ENCODE measurements at regions not wholly inside any gene's neighbourhood (a gene's known extent, or its start where the extent isn't known, plus 50 kb on each side); places are given as distances from the start of the nearest gene placed in this dataset.

DNA sequence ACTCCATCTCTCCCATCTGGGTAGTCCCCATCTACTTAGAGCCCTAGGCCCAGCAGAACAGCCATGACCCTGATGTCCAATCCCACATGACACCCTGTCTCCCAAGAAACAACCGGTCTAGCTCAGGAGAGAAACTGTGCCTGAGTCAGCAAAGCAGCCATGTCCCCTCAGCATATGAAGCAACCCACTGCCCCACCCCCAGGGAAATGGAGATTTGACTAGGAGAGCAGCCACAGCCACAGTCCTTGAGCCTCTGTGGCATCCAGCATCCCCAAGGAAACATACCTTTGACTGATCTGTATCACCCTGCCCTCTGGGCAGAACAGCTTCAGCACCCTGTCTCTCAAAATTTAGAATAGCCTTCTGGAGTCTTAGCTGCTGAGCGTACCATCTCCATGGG, 641.9 kb upstream of the FBXO33 start:
- Mint-ChIP-seq H3K4me3 (ENCODE audit: unreplicated experiment) (no peak overlapping the region), H3K4me1 (ENCODE audit: low read depth, unreplicated experiment) (no peaks in the 10 kb centered on the region), H3K27ac (ENCODE audit: unreplicated experiment) (no peak overlapping the region), H3K27me3 (ENCODE audit: unreplicated experiment) (no peaks in the 10 kb centered on the region), H3K36me3 (ENCODE audit: unreplicated experiment) (no peaks in the 10 kb centered on the region), H3K9me3 (ENCODE audit: unreplicated experiment) (peaks cover 3% of the 10 kb centered on the region)
- TF ChIP-seq, protein P1, sequence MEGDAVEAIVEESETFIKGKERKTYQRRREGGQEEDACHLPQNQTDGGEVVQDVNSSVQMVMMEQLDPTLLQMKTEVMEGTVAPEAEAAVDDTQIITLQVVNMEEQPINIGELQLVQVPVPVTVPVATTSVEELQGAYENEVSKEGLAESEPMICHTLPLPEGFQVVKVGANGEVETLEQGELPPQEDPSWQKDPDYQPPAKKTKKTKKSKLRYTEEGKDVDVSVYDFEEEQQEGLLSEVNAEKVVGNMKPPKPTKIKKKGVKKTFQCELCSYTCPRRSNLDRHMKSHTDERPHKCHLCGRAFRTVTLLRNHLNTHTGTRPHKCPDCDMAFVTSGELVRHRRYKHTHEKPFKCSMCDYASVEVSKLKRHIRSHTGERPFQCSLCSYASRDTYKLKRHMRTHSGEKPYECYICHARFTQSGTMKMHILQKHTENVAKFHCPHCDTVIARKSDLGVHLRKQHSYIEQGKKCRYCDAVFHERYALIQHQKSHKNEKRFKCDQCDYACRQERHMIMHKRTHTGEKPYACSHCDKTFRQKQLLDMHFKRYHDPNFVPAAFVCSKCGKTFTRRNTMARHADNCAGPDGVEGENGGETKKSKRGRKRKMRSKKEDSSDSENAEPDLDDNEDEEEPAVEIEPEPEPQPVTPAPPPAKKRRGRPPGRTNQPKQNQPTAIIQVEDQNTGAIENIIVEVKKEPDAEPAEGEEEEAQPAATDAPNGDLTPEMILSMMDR (IDR thresholded peaks at IDR 0.05; ENCODE audit: partially characterized antibody, unreplicated experiment) = no peak
- no peak for DNase-seq

DNA sequence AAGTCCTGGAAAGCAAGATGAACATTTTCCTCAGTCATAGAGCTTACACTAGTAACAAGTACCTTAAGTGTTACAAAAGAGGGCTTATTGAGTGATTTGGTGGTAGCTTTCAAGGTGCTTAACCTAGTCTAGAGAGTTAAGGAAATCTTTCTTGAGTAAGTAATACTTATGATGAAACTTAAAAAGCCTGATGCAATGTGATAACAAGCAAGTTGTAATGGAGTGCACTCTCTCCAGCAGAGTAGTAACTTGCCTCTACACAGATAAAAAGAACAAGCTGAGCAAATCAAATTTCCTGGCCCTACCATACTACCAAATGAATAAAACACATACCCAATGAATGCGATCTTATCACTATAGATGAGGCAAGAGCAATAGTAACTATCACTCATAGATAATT, 639.9 kb upstream of the FBXO33 start:
- Mint-ChIP-seq H3K27ac (ENCODE audit: unreplicated experiment) (no peak overlapping the region), H3K4me3 (ENCODE audit: unreplicated experiment) (no peak overlapping the region), H3K27me3 (ENCODE audit: unreplicated experiment) (no peaks in the 10 kb centered on the region), H3K4me1 (ENCODE audit: low read depth, unreplicated experiment) (no peaks in the 10 kb centered on the region), H3K9me3 (ENCODE audit: unreplicated experiment) (peaks cover 3% of the 10 kb centered on the region), H3K36me3 (ENCODE audit: unreplicated experiment) (no peaks in the 10 kb centered on the region)
- DNase-seq = no peak
- TF ChIP-seq, protein P1 (IDR thresholded peaks at IDR 0.05; ENCODE audit: partially characterized antibody, unreplicated experiment) = no peak

DNA sequence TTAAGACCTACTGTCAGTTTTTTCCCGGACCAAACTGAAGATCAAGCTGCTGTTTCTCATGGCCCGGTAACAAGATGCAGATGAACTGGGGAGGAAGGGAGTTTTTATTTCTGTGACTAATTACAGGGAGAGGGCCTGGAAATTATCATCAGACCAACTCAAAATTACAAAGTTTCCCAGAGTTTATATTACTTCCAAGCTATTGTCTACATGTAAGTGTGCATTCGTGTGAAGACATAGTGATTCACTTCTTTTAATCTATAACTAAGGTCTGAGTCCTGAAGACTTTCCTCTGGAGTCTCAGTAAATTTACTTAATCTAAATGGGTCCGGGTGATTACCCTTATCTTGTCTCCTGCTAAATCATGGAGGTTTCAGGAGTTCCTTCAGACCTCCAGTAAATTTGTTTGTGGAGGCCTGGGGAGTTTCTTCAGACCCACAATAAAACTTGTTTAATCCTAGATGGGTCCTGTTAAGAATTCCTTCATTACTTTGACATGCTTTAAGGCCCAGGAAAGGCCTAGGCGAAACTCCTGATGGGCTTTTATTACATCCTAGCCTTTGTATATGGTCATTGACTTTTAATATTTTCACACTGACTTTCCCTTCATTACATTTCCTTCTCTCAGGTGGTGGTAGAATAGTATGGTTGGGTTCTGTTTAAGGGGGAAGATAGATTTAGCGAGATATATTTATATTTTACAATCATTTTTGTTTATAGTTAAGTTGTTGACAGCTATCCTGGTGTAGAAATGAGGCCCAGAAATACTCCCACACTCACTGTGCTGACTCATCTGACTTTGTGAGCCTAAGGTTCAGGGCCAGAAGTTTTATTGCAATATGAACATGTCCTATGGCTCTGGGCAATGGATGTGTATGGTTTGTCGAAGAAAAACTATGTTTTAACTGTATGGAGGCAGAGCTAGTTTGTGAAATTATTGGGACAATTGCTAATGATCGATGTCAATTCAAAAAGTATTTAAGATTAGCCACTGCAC, 627.0 kb upstream of the FBXO33 start:
- Mint-ChIP-seq H3K27me3 (ENCODE audit: unreplicated experiment) (no peaks in the 10 kb centered on the region), H3K4me1 (ENCODE audit: low read depth, unreplicated experiment) (no peaks in the 10 kb centered on the region), H3K36me3 (ENCODE audit: unreplicated experiment) (no peaks in the 10 kb centered on the region), H3K4me3 (ENCODE audit: unreplicated experiment) (no peak overlapping the region), H3K9me3 (ENCODE audit: unreplicated experiment) (no peaks in the 10 kb centered on the region), H3K27ac (ENCODE audit: unreplicated experiment) (no peak overlapping the region)
- TF ChIP-seq, protein P1 (IDR thresholded peaks at IDR 0.05; ENCODE audit: partially characterized antibody, unreplicated experiment) = no peak
- no peak for DNase-seq

DNA sequence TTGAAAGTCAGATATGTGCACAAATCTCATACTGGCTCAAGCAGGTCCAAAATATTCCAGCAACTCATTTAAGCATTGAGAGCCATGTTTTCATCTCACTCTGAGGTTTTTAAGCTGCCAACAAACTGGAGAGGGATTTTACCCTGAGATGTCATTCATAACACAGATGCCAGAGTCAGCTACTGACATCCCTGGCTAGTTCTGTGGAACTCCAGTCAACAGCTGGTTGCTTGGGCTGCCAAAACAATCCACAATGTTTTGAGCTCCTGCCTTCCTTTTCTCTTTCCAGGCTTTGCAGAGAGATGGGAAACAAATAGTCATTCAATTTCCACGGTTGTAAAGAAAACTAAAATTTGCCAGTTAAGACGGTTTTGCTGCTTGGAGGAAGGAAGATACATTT, 621.2 kb upstream of the FBXO33 start:
- no peak overlapping the region for H3K4me3 Mint-ChIP-seq (ENCODE audit: unreplicated experiment)
- TF ChIP-seq, protein P1 (IDR thresholded peaks at IDR 0.05; ENCODE audit: partially characterized antibody, unreplicated experiment) = no peak
- no peak for DNase-seq
- no peaks in the 10 kb centered on the region for H3K36me3 Mint-ChIP-seq (ENCODE audit: unreplicated experiment)
- no peaks in the 10 kb centered on the region for H3K9me3 Mint-ChIP-seq (ENCODE audit: unreplicated experiment)
- H3K27me3 Mint-ChIP-seq (ENCODE audit: unreplicated experiment) = no peaks in the 10 kb centered on the region
- H3K27ac Mint-ChIP-seq (ENCODE audit: unreplicated experiment) = no peak overlapping the region
- no peaks in the 10 kb centered on the region for H3K4me1 Mint-ChIP-seq (ENCODE audit: low read depth, unreplicated experiment)

DNA sequence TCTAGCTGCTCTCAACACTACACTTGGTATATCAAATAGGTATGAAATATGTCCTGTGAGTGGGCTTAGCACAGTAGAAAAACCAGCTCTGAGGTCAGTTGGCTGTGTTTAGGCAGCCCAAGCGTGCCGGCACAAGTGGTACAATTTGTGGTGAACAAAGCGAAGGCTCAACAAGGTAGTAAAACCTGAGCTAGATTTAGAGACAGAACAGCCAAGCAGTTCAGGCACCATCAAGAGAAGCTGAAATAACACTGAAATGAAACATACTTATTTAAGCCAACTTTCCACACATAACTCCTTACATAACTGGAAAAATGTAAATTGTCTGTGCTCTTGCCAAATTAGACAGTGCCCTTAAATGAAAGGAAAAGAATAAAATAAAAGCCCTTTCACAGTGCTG, 596.8 kb upstream of the FBXO33 start:
- H3K9me3 Mint-ChIP-seq (ENCODE audit: unreplicated experiment) = no peaks in the 10 kb centered on the region
- H3K4me3 Mint-ChIP-seq (ENCODE audit: unreplicated experiment) = no peak overlapping the region
- no peak for DNase-seq
- TF ChIP-seq, protein P1 (IDR thresholded peaks at IDR 0.05; ENCODE audit: partially characterized antibody, unreplicated experiment) = no peak
- H3K4me1 Mint-ChIP-seq (ENCODE audit: low read depth, unreplicated experiment) = no peaks in the 10 kb centered on the region
- H3K27ac Mint-ChIP-seq (ENCODE audit: unreplicated experiment) = no peak overlapping the region
- H3K36me3 Mint-ChIP-seq (ENCODE audit: unreplicated experiment) = no peaks in the 10 kb centered on the region
- H3K27me3 Mint-ChIP-seq (ENCODE audit: unreplicated experiment) = no peaks in the 10 kb centered on the region

Data from glutamatergic neuron (in vitro differentiated cells).